ENCODE measurements at regions not wholly inside any gene's neighbourhood (a gene's known extent, or its start where the extent isn't known, plus 50 kb on each side); places are given as distances from the start of the nearest gene placed in this dataset.

DNA sequence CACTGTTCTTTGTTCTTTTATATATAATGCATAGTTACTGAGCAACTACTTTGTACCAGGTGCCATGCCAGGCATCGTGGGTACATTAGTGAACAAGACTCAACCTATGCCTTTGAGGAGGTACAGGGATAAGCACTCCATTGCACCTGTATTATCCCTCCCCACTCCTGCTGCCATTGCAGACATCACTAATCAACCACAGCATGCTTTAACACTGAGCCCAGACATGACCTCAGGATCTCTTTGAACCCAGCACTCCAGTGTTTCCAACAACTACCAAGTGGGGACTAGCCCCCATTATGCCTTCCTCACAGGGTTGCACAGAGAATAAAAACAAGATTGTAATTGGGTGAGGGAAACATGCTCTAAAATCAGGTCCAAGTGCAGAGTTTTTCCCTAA, 60.5 kb upstream of the COL13A1 start:
- DNase-seq, result no peak

DNA sequence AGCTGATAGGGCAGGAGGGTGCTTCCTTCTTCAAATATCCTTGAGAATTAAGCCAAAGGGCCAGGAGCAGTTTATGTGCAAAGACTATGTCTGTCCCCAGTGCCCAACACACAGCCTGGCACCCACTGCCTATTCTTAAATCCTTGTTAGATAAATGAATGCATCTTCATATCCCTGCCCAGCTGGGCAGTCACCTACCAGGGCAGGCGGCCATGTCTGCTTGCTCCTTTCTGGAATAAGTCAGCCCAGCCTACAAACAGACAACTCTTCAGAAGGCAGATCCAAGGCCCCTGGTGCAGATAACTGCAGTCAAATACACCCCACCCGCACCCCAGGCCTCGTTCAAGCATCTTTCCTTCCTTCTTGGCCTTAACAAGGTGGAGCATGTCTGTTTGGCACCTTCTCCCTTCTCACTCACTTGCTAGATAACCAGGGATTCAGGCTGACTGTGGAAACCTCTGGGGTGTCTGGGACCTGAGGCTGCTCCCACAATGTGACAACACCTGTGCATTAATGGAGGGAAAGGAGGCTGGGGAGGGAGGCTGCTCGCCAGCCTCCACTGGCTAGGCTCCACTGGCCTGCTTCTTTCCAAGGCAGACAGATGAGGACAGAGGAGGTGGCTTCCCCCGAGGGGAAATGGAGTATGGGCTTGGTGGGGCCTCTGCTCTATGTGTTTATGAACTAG, 59.9 kb upstream of the COL13A1 start:
- DNase-seq, result no peak

DNA sequence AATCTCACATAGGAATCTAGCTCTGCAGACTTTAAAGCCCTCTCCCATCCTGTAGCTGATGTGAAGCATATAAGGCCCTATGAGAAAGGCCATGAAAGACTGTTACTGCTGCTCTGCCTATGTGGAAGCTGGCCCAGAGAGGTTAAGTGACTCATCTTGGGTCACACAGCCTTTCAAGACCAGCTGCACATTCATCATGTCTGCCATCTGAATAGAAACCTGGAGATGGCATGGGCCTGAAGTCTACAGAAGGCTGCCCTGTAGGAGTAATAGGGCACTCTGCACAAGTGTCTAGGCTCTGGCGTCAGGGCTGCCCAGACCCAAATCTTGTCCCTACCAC, 59.4 kb upstream of the COL13A1 start:
- no peak for DNase-seq

DNA sequence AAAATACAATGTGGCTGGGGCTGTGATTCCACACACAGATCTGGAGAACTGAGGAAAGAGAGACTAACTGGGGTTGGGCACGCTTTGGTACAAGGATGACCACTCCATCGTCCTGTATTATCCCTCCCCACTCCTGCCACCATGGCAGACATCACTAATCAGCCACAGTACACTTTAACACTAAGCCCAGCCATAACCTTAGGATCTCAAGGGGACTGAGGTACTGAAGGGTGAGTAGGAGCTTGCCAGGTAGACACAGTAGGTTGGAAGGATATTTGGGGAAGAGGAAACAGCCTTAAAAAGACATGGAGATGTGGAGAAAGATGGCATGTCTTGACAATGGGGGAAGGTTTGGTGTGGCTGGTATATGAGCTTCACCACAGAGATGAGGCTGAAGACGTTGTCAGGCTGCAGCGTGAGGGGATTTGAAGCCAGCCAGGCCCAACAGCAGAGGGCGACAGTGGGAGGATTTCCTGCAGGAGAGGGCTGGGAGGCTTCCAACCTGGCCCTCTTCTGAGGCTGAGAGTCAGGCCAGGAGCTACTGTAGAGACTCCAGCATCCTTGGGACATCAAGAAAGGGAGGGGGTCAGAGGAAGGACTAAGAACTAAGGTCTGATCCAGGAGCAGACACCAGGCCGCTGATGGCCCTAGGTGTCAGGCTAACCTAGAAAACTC, 58.6 kb upstream of the COL13A1 start:
- peak; percentile 53 for DNase-seq

DNA sequence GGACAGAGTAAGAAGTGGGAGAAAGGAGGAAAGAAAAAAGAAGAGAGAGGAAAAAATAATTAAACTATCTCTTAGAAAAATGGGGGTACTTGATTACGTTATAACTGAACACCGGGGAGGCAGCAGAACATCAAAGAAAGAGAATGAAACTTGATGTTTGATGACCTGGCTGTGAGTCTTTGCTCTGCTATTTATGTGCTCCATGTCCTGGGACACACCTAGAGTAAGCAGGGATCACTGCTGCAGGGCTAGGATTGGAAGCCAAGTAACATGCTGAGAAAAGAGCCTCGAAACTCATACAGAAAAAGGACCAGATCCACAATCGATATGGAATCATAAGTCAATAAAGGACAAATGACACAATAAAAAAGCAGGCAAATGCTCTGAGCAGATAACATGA, 56.7 kb upstream of the COL13A1 start:
- no peak for DNase-seq

DNA sequence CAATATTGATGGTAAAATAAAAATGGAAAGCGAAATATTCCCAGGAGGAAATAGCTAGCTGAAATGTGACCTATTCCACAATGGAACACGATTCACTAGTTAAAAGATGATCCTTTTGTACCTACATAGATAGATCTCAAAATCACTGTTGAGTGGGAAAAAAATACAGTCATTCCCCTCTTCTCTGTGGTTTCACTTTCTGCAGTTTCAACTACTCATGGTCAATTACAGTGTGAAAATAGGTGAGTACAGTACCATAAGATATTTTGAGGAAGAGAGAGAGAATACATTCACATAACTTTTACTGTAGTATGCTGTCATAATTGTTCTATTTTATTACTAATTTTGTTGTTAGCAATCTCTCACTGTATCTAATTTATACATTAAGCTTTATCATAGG, 56.0 kb upstream of the COL13A1 start:
- DNase-seq, result no peak

DNA sequence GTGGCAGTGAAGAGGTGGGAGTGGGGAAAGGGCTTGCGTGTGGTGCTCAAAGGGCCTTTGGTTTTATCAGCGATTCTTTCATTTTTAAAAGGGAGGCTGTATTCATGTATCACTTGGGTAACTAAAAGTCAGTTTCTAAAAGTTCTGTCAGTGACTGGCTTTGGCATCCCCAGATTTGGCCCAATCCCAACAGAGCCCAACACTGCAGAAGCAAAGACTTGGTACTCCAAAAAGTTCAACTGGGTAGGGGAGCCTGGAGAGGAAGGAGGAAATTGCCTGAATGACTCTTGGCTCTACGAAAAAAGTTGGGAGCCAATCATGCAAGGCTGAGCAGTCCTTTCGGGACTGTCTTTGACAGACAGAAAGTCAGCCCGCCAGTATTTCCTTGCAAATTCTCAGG, 54.5 kb upstream of the COL13A1 start:
- no peak for DNase-seq

DNA sequence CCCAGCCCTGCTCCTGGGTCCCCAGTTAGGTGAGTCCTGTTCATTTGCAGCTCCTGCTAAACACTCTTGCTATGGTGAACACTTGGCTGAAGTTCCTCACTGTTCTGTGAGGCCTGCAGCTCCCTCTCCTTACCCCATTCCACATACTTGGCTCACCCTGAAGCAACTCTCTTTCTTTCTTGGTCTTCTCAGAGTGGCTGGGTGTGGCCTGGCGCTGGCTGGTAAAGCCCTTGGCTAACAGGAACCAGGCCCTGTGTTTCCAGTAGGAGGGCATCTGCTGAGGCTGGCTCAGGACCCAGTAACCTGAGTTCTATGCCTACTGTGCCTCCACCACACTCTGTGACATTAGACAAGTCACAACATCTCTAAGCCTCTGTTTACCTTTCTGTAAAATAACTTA, 53.1 kb upstream of the COL13A1 start:
- no peak for DNase-seq

DNA sequence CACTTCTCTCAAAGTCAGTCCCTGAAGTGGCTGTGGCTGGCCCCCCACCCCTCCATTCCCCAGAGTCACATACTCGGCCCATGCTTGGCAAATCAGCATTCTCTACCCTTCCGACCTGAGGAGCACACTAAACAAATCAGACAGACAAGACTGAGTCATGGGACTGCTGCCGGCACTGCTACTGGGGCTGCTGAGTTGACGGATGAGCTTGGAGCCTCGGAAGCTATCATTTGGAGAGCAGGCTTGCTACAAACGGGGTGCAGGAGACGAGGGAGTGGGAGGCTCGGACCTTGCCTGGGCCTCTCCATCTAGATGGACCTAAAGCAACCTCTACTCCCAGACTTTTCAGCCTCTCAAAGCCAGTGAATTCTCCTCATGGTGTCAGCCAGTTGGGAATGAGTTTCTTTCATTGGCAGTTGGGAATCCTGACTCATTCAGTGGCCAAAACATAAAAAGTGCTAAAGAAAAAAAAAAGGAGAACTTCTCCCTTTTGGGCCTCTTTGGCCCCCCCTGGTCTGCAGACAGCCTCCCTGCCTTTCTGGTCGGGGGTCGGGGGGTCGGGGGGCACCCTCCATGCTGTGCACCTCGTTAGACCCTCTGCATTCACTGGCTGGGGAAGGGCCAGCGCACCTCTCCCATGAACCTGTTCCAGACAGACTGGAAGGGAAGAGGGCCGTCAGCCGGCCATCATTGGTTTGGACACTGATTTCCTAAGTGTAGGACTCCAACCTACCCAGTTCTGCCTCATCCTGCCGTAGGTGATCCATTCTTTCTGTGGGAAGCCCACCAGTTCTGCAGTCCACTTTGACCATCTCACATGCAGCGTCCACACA, 52.3 kb upstream of the COL13A1 start:
- DNase-seq, result no peak

DNA sequence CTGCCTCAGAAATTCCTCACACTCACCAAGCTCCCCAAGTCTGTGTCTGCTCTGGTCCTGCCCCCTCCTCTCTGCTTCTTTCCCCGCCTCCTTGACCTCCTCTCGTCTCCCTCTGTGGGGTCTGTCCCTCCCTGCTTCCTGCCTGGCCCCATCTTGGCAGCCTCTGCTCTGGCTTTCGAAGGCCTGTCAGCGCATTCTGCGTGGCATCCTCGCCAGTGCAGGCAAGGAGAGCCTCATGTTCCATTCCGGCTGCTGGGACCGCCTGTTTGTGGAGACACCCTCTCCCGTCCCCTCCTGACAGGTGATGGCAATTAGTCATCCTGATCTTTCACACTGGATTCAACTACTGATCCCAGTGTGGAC, 51.7 kb upstream of the COL13A1 start:
- DNase-seq, result no peak

DNA sequence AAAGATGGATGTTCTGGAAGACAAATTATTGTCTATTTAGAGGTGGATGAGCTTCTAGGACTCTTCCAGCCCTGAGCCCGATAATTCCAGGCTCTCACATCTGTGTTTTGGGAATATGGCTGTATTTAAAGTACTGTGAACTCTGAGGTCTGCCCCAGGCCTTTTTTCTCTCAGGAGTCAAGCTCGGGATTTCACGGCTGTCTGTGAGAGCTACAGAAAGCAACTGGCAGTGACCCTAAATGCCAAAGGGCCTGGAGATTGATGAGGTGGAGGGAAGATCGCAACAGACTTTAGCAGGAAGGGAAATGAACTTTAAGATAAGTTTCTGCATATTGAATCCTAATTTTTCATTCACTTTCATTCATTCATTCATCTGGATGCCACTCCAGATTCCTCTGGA, 51.0 kb upstream of the COL13A1 start:
- no peak for DNase-seq

DNA sequence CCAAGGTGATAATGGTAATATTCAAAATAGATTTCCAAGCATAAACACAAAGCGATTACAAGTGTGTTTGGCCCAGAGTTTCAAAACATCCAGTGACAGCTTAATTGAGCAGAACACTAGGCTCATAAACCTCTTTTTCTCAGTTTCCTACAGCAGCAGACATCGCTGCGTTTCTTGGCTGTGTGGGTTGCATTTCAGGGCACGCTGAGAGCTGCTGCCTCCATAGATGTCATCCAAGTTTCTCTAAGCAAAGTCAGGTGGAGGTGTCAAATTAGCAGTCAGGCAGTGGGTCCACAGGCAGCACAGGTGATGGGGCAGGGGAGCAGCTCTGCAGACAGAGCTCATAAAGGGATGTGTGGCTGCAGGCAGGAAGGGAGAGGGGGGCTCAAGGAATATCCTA, 50.5 kb upstream of the COL13A1 start:
- DNase-seq, result no peak

Data from stimulated activated CD4-positive, alpha-beta T cell treated with anti-CD3 and anti-CD28 coated beads, Interleukin-15, amount 100 ng/mL, for 24 hours (primary cell).